Upper lobe of left lung (tissue), 6 donors: ENCODE measurements at regions not wholly inside any gene's neighbourhood (a gene's known extent, or its start where the extent isn't known, plus 50 kb on each side); places are given as distances from the start of the nearest gene placed in this dataset.

Experiments used
- ATAC-seq, 2 donors: fragments of 200-7000 bp; cut with Tn5 transposase; one replicate each; pipeline ENCODE4 v1.9.1; 2022; ENCODE audit warnings: mild to moderate bottlenecking in 2 of 2, moderate library complexity in 2 of 2; ENCODE audit not compliant: low FRiP score in 2 of 2
- DNase-seq, 2 donors: peaks; one replicate each; pipeline ENCODE4 v3.0.0-alpha.2; 2019 to 2020
- H3K27ac ChIP-seq, 4 donors: fragments of 200-600 bp; sonication (generic); one replicate each; pipeline ENCODE4 v1.5.1; 2016 to 2019
- H3K27me3 ChIP-seq, 4 donors: fragments of 200-600 bp; sonication (generic); one replicate each; pipeline ENCODE4 v1.5.1; 2017 to 2019
- H3K36me3 ChIP-seq, 4 donors: fragments of 200-600 bp; sonication (generic); one replicate each; pipeline ENCODE4 v1.5.1; 2016 to 2019
- H3K4me1 ChIP-seq, 4 donors: fragments of 200-600 bp; sonication (generic); one replicate each; pipeline ENCODE4 v1.5.1; 2018 to 2019
- H3K4me3 ChIP-seq, 4 donors: fragments of 200-600 bp; sonication (generic); one replicate each; pipeline ENCODE4 v1.5.1; 2017 to 2019; ENCODE audit warnings: mild to moderate bottlenecking in 2 of 4, moderate library complexity in 1 of 4
- H3K9me3 ChIP-seq, 4 donors: fragments of 200-600 bp; sonication (generic); one replicate each; pipeline ENCODE4 v1.5.1; 2018 to 2019
- CTCF ChIP-seq, 6 experiments: fragments of 450-650 bp in 4 of 6; fragments of 200-600 bp in 2 of 6; sonication (generic) in 2 of 6; IDR thresholded peaks; one replicate each; pipeline ENCODE4 v1.5.1; 2016 to 2019; ENCODE audit warnings: antibody characterized with exemption in 6 of 6
- EP300 ChIP-seq, 4 donors: sonication (generic); formaldehyde crosslinking; IDR thresholded peaks; one replicate each; pipeline ENCODE4 v1.5.1; 2017; ENCODE audit warnings: antibody characterized with exemption in 4 of 4, control low read depth in 2 of 4
- POLR2A ChIP-seq, 4 donors: fragments of 450-650 bp; IDR thresholded peaks; one replicate each; pipeline ENCODE4 v1.5.1; 2016 to 2017; ENCODE audit warnings: antibody characterized with exemption in 4 of 4, mild to moderate bottlenecking in 2 of 4
- POLR2AphosphoS5 ChIP-seq, 2 donors: sonication (generic); formaldehyde crosslinking; IDR thresholded peaks; one replicate each; pipeline ENCODE4 v1.5.1; 2017; ENCODE audit warnings: antibody characterized with exemption in 2 of 2
- WGBS, 2 donors: methylation state at CpG; one replicate each; pipeline ENCODE4 v1.1.5; 2017 to 2018; 5-methylcytosine and 5-hydroxymethylcytosine counted together
- donor health status: DM: no; HTN: no; CAD: no; lungs with moderate emphysema.
- donor health status: DM: no; HTN: yes; CAD: no; lungs with severe emphysema.

GRCh38 chr10:5588603-5589002 is 63.8 kb downstream of the CALML3 start:
- no peaks in the 10 kb centered on the region for H3K36me3 ChIP-seq
- no peak overlapping the region for H3K4me3 ChIP-seq
- no peaks in the 10 kb centered on the region for H3K27me3 ChIP-seq
- TF ChIP-seq CTCF (IDR thresholded peaks at IDR 0.05) (no peak), POLR2A (IDR thresholded peaks at IDR 0.05) (no peak), POLR2AphosphoS5 (IDR thresholded peaks at IDR 0.05) (no peak), EP300 (IDR thresholded peaks at IDR 0.05) (no peak)
- ATAC-seq, result no peak
- 78 to 95% methylated on average over 4 to 5 of the region's 5 CpGs for whole genome bisulfite sequencing, 2 donors
- no peak for DNase-seq
- H3K4me1 ChIP-seq, result peaks cover 5 to 33% (median 17%) of the 10 kb centered on the region in 4 donors
- H3K27ac ChIP-seq, result no peak overlapping the region
- no peaks in the 10 kb centered on the region for H3K9me3 ChIP-seq
